Activated T-cell treated with anti-CD3 and anti-CD28 coated beads, Interleukin-2, amount 50 U/mL, for 4 hours (primary cell): ENCODE measurements at regions not wholly inside any gene's neighbourhood (a gene's known extent, or its start where the extent isn't known, plus 50 kb on each side); places are given as distances from the start of the nearest gene placed in this dataset.

ENCODE experiments used
- ATAC-seq, 2 donors: fragments of 200-7000 bp; cut with Tn5 transposase; one replicate each; pipeline ENCODE4 v1.10.0; 2021
- DNase-seq: peaks from one replicate; pipeline ENCODE4 v3.0.0-alpha.2; 2020
- H3K27me3 Mint-ChIP-seq: one replicate; pipeline ENCODE4 v1.8.0; 2021; ENCODE audit warnings: low read depth, mixed read lengths
- H3K36me3 Mint-ChIP-seq: one replicate; pipeline ENCODE4 v1.8.0; 2022; ENCODE audit warnings: mixed read lengths; ENCODE audit not compliant: insufficient read depth
- H3K4me1 Mint-ChIP-seq: one replicate; pipeline ENCODE4 v1.8.0; 2021; ENCODE audit warnings: low read depth, mixed read lengths
- H3K4me3 Mint-ChIP-seq: one replicate; pipeline ENCODE4 v1.8.0; 2021; ENCODE audit warnings: mild to moderate bottlenecking, moderate library complexity, mixed read lengths
- H3K9me3 Mint-ChIP-seq: one replicate; pipeline ENCODE4 v1.8.0; 2021; ENCODE audit warnings: mixed read lengths

DNA sequence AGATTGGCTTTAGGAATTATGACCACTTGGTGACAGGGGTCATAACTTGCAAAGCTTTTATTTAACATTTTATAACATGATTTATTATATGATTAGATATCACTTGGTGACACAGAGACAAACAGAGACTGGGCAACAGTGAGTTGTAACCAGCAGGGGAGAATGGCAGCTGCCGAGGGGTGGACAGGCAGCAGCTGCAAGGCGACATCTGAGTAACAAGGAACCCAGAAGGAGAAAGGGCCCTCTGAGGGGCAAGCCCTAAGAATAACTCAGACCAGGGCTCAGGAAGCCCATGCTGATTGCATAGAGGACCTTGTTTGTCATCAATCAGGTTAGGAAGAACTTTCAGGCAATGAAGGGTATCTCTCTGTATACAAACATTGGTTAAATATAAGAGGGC is 339.9 kb upstream of the SOX11 start:
- Mint-ChIP-seq H3K27me3 (no peaks in the 10 kb centered on the region), H3K36me3 (no peaks in the 10 kb centered on the region), H3K4me1 (no peaks in the 10 kb centered on the region), H3K9me3 (no peaks in the 10 kb centered on the region), H3K4me3 (no peak overlapping the region)
- DNase-seq (no peak), ATAC-seq (no peak)

DNA sequence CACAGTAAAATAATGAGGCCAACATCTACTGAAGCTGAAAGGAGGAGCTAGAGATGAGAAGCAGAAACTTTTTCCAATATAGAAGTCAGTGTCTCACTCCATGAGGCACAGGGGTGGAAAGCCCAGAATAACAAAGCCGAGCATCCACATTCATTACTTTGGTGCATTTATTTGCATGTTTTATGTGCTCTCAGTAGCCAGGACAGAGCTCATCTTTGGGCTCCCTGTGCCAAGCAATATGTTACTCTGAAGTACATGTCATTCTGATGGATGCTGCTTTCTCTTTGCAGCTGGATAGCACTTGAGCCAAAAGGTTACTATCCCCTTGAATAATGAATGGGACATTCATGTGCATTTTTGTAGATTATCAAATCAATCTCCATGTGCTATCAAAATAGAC is 338.6 kb upstream of the SOX11 start:
- Mint-ChIP-seq H3K4me3 (no peak overlapping the region), H3K36me3 (no peaks in the 10 kb centered on the region), H3K27me3 (no peaks in the 10 kb centered on the region), H3K4me1 (no peaks in the 10 kb centered on the region), H3K9me3 (no peaks in the 10 kb centered on the region)
- ATAC-seq: no peak
- DNase-seq: no peak

DNA sequence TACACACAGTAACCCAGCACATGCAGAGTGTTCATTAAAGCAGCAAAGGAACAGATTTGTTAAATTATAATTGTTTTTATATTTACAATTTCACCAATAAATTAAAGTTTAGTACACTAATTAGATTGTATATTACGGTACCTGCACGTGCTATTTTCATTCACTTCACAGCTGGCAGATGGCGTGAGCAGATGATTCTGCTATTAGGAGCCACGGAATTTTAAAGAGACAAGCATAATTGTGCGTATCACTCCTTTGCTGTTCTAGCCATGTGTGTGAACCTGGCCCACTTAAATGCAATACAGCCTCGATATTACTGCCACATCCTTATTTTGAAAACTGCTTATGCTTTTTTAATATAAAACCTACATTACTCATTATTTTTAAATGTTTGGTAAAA is 332.8 kb upstream of the SOX11 start:
- Mint-ChIP-seq H3K36me3 (no peaks in the 10 kb centered on the region), H3K27me3 (no peaks in the 10 kb centered on the region), H3K4me1 (no peaks in the 10 kb centered on the region), H3K9me3 (peaks cover 7% of the 10 kb centered on the region), H3K4me3 (no peak overlapping the region)
- ATAC-seq (no peak), DNase-seq (no peak)

DNA sequence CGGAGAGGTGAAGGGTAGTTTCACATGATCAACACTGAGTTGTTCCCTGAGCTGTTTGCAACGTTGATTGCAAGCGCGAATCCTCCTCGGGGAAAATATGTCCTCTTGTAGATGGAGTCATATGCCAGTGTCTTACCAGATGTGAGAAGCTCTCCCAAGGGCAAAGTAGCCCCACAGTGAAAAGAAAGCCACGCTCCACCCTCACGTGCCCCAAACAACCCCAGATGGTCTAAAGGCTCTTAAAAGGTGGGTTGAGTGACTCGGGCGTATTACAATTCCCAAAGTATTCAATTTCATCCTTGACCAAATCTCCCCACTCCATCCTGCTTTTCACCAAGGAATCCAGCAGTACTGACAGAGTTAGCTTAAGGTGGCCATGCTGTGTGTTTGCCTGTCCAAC is 332.1 kb upstream of the SOX11 start:
- ATAC-seq (no peak), DNase-seq (no peak)
- Mint-ChIP-seq H3K27me3 (no peaks in the 10 kb centered on the region), H3K4me3 (no peak overlapping the region), H3K36me3 (no peaks in the 10 kb centered on the region), H3K4me1 (no peaks in the 10 kb centered on the region), H3K9me3 (peaks cover 7% of the 10 kb centered on the region)

DNA sequence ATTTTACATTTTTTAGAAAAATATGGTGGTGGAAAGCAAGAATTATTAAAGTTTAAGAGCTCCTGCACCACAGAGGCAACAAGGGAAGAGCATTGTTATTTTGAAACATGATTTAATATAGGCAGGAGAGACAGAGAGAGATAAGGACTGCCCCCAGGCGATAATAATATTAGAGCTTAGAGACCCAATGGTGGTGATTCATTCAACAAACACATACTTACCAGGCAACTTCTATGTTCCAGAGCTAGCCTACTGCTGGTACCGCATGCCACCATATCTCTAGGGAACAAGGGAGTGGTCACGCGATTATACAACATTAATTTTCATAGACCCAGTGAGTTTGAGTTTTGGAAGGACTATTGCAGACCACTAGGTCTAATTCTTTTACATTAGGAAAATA is 327.8 kb upstream of the SOX11 start:
- DNase-seq: no peak
- Mint-ChIP-seq H3K27me3 (peaks cover 5% of the 10 kb centered on the region), H3K4me1 (no peaks in the 10 kb centered on the region), H3K4me3 (no peak overlapping the region), H3K36me3 (no peaks in the 10 kb centered on the region), H3K9me3 (peaks cover 8% of the 10 kb centered on the region)
- no peak for ATAC-seq

DNA sequence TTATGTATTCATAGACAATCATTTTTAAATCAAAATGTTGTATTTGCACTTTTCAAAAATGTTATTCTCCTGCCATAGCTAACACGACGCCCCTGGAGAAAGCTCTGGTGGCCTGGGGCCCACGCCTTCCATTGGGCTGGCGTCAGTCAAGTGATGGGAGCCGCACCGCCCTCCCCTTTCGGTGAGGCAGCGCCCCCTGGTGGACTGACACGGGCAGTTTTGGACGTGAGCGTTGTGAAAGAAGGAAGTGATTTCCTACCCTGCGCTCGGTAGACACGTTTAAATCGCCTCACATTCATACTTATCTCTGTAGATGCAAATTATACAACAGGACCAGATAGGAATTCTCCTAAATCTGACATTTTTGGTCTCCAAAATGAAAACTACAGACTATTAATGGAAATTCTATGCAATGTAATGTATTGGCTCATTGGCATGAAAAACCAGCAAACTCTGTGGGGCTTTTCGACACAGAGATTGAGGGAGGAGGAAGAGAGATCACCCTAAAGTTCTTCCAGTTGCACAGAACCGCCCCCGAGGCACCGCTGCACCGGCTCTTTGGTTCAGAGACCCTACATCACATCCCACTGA is 326.2 kb upstream of the SOX11 start:
- no peaks in the 10 kb centered on the region for H3K4me1 Mint-ChIP-seq
- peaks cover 5% of the 10 kb centered on the region for H3K27me3 Mint-ChIP-seq
- no peak overlapping the region for H3K4me3 Mint-ChIP-seq
- H3K9me3 Mint-ChIP-seq: peaks cover 4% of the 10 kb centered on the region
- no peak for ATAC-seq
- no peak for DNase-seq
- H3K36me3 Mint-ChIP-seq: no peaks in the 10 kb centered on the region

DNA sequence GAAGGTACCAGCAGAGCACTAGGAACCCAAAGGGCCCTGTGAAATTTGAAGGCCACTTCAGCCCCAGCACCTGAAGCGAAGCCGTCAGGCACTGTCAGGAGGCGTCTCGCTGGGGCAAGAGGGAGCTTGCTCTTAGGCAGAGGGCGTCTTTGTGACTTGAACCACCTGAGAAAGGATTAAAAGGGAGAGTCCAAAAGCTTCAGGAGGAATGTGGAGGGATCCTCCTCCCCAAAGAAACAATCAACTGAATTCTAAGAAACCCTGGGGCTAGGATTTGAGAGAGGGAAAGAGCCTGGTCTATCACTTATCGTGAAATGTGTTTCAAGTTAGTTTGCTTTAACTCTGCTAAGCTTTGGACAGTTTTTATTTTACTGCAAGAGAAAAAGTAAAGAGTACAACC is 324.9 kb upstream of the SOX11 start:
- Mint-ChIP-seq H3K36me3 (no peaks in the 10 kb centered on the region), H3K4me3 (no peak overlapping the region), H3K9me3 (peaks cover 4% of the 10 kb centered on the region), H3K27me3 (peaks cover 5% of the 10 kb centered on the region), H3K4me1 (no peaks in the 10 kb centered on the region)
- DNase-seq: no peak
- ATAC-seq: no peak

DNA sequence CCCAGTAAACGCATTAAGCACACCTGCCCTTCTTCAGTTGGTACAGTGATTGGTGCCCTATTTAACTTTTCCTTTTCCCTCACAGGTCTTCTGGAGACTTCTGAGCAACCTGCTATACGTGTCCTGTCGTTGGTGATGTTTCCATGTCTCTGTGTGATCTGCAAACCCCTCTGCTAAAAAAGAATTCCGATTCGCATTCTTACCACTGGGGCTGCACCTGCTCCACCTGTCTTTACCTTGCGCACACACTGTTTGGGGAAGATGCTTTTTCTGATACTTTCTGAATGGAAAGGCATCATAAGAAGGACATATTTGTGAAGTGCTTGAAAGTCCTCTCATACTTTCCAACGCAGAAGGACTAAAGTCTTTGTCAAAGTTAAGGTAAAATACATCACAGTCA is 323.9 kb upstream of the SOX11 start:
- ATAC-seq: no peak
- Mint-ChIP-seq H3K9me3 (peaks cover 4% of the 10 kb centered on the region), H3K4me1 (no peaks in the 10 kb centered on the region), H3K36me3 (no peaks in the 10 kb centered on the region), H3K27me3 (peaks cover 5% of the 10 kb centered on the region), H3K4me3 (no peak overlapping the region)
- DNase-seq: no peak

DNA sequence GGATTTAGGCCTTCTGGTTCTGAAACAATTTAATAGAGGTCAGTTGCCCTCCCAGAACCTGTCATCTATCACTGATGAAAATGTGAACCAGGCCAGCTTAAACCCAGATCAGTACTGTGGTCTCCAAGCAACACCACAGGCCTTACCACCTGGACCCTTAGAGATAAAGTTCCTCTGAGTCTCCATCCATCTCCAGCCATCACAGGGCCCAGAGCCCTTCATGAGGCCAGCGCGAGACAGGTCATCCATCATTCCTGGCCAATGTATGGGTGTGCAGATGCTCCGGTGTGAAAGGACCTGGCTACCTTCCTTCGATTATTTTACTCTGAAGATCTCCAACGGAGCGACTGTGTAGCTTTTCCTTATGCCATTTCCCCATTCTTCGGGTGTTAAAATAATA is 322.7 kb upstream of the SOX11 start:
- Mint-ChIP-seq H3K9me3 (peaks cover 4% of the 10 kb centered on the region), H3K27me3 (peaks cover 5% of the 10 kb centered on the region), H3K36me3 (no peaks in the 10 kb centered on the region), H3K4me3 (no peak overlapping the region), H3K4me1 (no peaks in the 10 kb centered on the region)
- ATAC-seq (no peak), DNase-seq (no peak)

DNA sequence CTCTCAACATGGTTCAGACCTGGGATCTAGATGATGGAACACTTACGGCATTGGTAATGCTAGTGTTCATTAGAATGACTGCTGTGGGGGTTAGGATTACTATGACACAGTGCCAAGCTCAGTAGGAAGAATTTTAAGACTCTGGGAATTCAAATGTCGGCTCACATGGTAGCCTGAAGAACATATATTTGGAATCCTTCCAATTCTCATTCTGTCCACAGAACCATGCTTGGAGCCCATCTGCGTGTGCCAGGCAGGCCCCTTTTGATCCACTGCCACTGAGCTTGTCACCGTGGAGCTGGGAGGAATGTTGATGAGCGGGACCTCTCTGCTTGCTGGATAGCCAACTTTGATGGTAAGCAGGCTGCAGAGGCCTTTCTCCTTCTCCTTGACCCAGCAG is 322.0 kb upstream of the SOX11 start:
- ATAC-seq (no peak), DNase-seq (no peak)
- H3K4me1 Mint-ChIP-seq: no peaks in the 10 kb centered on the region
- peaks cover 7% of the 10 kb centered on the region for H3K27me3 Mint-ChIP-seq
- H3K4me3 Mint-ChIP-seq: no peak overlapping the region
- no peaks in the 10 kb centered on the region for H3K36me3 Mint-ChIP-seq
- peaks cover 8% of the 10 kb centered on the region for H3K9me3 Mint-ChIP-seq

DNA sequence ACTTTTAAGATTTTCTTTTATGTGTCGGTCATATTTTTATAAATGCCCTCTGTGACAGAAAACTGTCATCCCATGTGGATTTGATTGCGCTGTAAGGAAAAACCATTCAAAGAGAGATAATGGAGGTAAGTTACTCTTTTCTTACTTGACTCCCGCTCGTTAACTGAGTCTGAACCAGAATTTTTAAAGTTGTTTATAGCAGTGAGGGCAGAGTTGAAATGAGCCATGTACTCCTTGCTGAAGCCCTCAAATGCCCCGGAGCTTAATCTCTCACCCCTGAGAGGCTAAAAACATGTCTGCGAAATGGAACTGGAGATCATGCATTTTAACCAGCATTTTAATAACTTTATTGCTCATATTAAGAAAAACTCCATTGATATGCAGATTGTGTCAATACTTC is 320.0 kb upstream of the SOX11 start:
- H3K4me3 Mint-ChIP-seq: no peak overlapping the region
- DNase-seq: no peak
- peaks cover 8% of the 10 kb centered on the region for H3K9me3 Mint-ChIP-seq
- ATAC-seq: no peak
- H3K27me3 Mint-ChIP-seq: peaks cover 7% of the 10 kb centered on the region
- no peaks in the 10 kb centered on the region for H3K4me1 Mint-ChIP-seq
- no peaks in the 10 kb centered on the region for H3K36me3 Mint-ChIP-seq

DNA sequence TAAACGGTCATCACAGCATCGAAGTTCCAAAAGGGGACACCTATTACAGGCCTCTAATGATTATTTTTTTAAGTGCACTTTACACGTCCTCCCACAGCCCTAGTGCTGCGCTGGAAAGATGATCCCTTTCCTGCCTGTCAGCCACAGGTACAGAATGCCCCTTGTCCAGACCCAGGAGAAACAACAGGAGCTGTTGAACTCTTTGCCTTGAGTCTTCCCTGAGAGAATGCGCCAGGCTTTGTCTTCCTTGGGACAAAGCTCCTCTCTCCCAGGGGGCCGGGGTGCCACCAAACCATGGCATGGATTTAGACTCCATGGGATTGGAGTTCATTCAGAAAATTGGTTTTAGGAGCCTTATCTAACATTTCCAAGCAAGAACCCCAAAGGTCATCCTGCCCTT is 319.0 kb upstream of the SOX11 start:
- H3K9me3 Mint-ChIP-seq: peaks cover 8% of the 10 kb centered on the region
- peaks cover 7% of the 10 kb centered on the region for H3K27me3 Mint-ChIP-seq
- no peaks in the 10 kb centered on the region for H3K36me3 Mint-ChIP-seq
- ATAC-seq (no peak), DNase-seq (no peak)
- H3K4me1 Mint-ChIP-seq: no peaks in the 10 kb centered on the region
- H3K4me3 Mint-ChIP-seq: no peak overlapping the region

DNA sequence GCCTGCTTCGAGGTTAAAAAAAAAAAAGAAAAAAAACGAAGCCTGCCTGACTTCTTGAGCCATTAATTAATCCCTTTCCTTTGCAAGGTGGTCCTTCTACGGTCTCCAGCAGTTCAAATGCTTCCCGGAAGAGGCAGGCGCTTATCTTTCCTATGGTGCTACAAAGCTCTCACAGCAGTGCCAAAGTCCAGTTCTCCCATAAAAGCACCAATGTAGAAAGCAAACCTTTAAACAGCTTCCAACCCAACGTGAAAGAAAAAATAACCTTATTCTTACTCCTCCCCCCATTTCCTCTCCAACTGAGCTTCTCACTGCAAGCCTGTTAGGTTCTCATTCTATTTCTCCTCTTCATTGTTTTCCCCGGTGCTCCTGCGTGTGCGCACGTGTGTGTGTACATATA is 317.4 kb upstream of the SOX11 start:
- no peaks in the 10 kb centered on the region for H3K4me1 Mint-ChIP-seq
- no peaks in the 10 kb centered on the region for H3K36me3 Mint-ChIP-seq
- no peak overlapping the region for H3K4me3 Mint-ChIP-seq
- DNase-seq (no peak), ATAC-seq (no peak)
- peaks cover 3% of the 10 kb centered on the region for H3K27me3 Mint-ChIP-seq
- H3K9me3 Mint-ChIP-seq: peaks cover 4% of the 10 kb centered on the region

DNA sequence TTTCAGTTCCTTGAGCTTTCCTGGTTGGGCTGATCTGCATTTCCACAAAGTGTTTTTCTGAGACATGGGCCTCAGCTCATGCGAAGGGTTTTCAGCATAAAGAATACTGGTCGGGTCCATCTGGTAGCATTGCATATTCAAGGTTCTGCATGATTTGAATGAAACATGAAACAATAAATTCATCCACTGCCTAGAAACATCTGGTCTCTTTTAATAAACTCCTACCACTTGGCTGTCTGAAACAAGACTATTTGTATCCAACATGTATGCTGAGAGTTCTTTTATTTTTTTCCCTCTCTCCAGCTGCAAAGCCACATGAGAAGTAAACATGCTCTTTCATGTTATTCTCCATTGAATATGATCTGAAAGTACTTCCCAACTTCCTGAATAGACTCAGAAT is 314.9 kb upstream of the SOX11 start:
- H3K36me3 Mint-ChIP-seq: no peaks in the 10 kb centered on the region
- DNase-seq (no peak), ATAC-seq (no peak)
- H3K4me1 Mint-ChIP-seq: no peaks in the 10 kb centered on the region
- peaks cover 3% of the 10 kb centered on the region for H3K27me3 Mint-ChIP-seq
- no peak overlapping the region for H3K4me3 Mint-ChIP-seq
- H3K9me3 Mint-ChIP-seq: peaks cover 4% of the 10 kb centered on the region

DNA sequence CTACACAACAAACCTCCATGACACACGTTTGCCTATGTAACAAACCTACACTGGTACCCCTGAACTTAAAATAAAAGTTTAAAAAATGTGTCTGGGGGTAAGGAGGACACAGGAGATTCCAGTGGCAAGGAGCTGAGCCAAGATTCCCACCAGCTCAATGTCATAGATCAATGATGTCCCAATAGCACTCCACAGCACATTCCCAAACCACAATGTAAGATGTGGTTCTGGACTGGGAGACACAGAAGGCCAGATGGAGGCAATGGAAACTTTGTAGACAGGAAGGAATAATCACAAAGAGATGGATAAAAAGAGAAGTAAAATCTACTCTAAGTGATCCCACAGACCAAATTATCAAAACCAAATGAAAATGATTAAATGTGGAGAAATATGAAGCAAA is 312.4 kb upstream of the SOX11 start:
- H3K4me3 Mint-ChIP-seq: no peak overlapping the region
- ATAC-seq (no peak), DNase-seq (no peak)
- H3K36me3 Mint-ChIP-seq: no peaks in the 10 kb centered on the region
- H3K27me3 Mint-ChIP-seq: peaks cover 3% of the 10 kb centered on the region
- H3K9me3 Mint-ChIP-seq: peaks cover 3% of the 10 kb centered on the region
- H3K4me1 Mint-ChIP-seq: no peaks in the 10 kb centered on the region

DNA sequence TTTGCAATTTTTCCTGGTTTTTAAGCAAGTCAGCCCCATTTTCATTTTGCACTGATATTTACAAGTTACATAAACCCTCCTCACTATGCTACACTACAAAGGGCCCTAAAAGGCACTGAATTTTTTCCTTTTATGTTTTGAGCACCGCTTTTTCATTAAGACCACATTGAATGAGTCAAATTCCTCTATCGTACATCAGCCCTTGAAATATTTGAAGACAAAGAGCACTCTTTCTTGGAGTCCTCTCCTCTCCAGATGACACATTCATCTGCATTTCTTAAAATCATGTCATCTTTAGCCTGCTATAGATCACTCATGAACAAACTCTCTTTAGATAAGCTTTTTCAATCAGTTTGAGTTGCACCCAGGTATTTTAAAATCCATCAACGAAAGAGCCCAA is 306.6 kb upstream of the SOX11 start:
- DNase-seq (no peak), ATAC-seq (no peak)
- Mint-ChIP-seq H3K36me3 (no peaks in the 10 kb centered on the region), H3K27me3 (no peaks in the 10 kb centered on the region), H3K9me3 (peaks cover 6% of the 10 kb centered on the region), H3K4me1 (no peaks in the 10 kb centered on the region), H3K4me3 (no peak overlapping the region)
